ENCODE measurements at regions not wholly inside any gene's neighbourhood (a gene's known extent, or its start where the extent isn't known, plus 50 kb on each side); places are given as distances from the start of the nearest gene placed in this dataset.
"Not testable (repeated sequence)": the region's sequence is repeated elsewhere in the genome, so short reads cannot be mapped to it uniquely, and the experiment has no call there.

GRCh38 chr2:52423655-52424054 is 1343.9 kb upstream of the CHAC2 start:
- H3K27me3 Mint-ChIP-seq: no peaks in the 10 kb centered on the region
- H3K4me1 Mint-ChIP-seq: no peaks in the 10 kb centered on the region
- peaks cover 0 to 9% (median 2%) of the 10 kb centered on the region in 7 donors for H3K9me3 Mint-ChIP-seq
- H3K27ac Mint-ChIP-seq: no peak overlapping the region
- H3K36me3 Mint-ChIP-seq: no peaks in the 10 kb centered on the region
- DNase-seq (no peak), ATAC-seq (ENCODE audit: low read depth in 2 of 2) (no peak)
- H3K4me3 Mint-ChIP-seq: no peak overlapping the region

GRCh38 chr2:52423111-52423510 is 1344.5 kb upstream of the CHAC2 start:
- ATAC-seq (ENCODE audit: low read depth in 2 of 2) (no peak), DNase-seq (no peak)
- Mint-ChIP-seq H3K27me3 (no peaks in the 10 kb centered on the region), H3K27ac (no peak overlapping the region), H3K9me3 (peaks cover 0 to 9% (median 2%) of the 10 kb centered on the region in 7 donors), H3K4me3 (no peak overlapping the region), H3K36me3 (no peaks in the 10 kb centered on the region), H3K4me1 (no peaks in the 10 kb centered on the region)

GRCh38 chr2:52416340-52416739 is 1351.3 kb upstream of the CHAC2 start:
- Mint-ChIP-seq H3K9me3 (peaks cover 0 to 5% (median 2%) of the 10 kb centered on the region in 7 donors), H3K4me1 (no peaks in the 10 kb centered on the region)

GRCh38 chr2:52414561-52415295 is 1352.9 kb upstream of the CHAC2 start:
- H3K36me3 Mint-ChIP-seq: no peaks in the 10 kb centered on the region
- no peak for ATAC-seq (ENCODE audit: low read depth in 2 of 2)
- no peak overlapping the region for H3K27ac Mint-ChIP-seq
- DNase-seq: no peak
- no peak overlapping the region for H3K4me3 Mint-ChIP-seq
- H3K4me1 Mint-ChIP-seq: no peaks in the 10 kb centered on the region
- peaks cover 0 to 5% (median 2%) of the 10 kb centered on the region in 7 donors for H3K9me3 Mint-ChIP-seq
- H3K27me3 Mint-ChIP-seq: no peaks in the 10 kb centered on the region

More at GRCh38 chr2:52416340-52416739, 1351.3 kb upstream of the CHAC2 start:
- Mint-ChIP-seq H3K27ac (no peak overlapping the region), H3K4me3 (no peak overlapping the region), H3K36me3 (no peaks in the 10 kb centered on the region), H3K27me3 (no peaks in the 10 kb centered on the region)
- DNase-seq: no peak
- no peak for ATAC-seq (ENCODE audit: low read depth in 2 of 2)

- not testable (repeated sequence) for H3K27me3 Mint-ChIP-seq; ATAC-seq (ENCODE audit: low read depth in 2 of 2); DNase-seq; H3K4me1 Mint-ChIP-seq; H3K27ac Mint-ChIP-seq; H3K36me3 Mint-ChIP-seq; H3K4me3 Mint-ChIP-seq
- H3K9me3 Mint-ChIP-seq: peaks cover 0 to 11% (median 2%) of the 10 kb centered on the region in 7 donors
These were observed 1358.1 kb upstream of the CHAC2 start for GRCh38 chr2:52409308-52410118.

- Mint-ChIP-seq H3K9me3 (peaks cover 0 to 11% (median 3%) of the 10 kb centered on the region in 7 donors), H3K27me3 (no peaks in the 10 kb centered on the region), H3K4me3 (no peak overlapping the region), H3K27ac (no peak overlapping the region), H3K36me3 (no peaks in the 10 kb centered on the region), H3K4me1 (no peaks in the 10 kb centered on the region)
- ATAC-seq (ENCODE audit: low read depth in 2 of 2) (no peak), DNase-seq (no peak)
These were observed 1361.6 kb upstream of the CHAC2 start for GRCh38 chr2:52405980-52406379.

GRCh38 chr2:52404866-52405265 is 1362.7 kb upstream of the CHAC2 start:
- Mint-ChIP-seq H3K27me3 (no peaks in the 10 kb centered on the region), H3K9me3 (peaks cover 0 to 11% (median 4%) of the 10 kb centered on the region in 7 donors), H3K36me3 (no peaks in the 10 kb centered on the region)

GRCh38 chr2:52404046-52404445 is 1363.6 kb upstream of the CHAC2 start:
- ATAC-seq (ENCODE audit: low read depth in 2 of 2) (no peak), DNase-seq (no peak)
- no peaks in the 10 kb centered on the region for H3K36me3 Mint-ChIP-seq
- H3K4me1 Mint-ChIP-seq: no peaks in the 10 kb centered on the region
- H3K9me3 Mint-ChIP-seq: peaks cover 0 to 11% (median 4%) of the 10 kb centered on the region in 7 donors
- H3K27ac Mint-ChIP-seq: no peak overlapping the region
- H3K27me3 Mint-ChIP-seq: no peaks in the 10 kb centered on the region
- no peak overlapping the region for H3K4me3 Mint-ChIP-seq

More at GRCh38 chr2:52404866-52405265, 1362.7 kb upstream of the CHAC2 start:
- ATAC-seq (ENCODE audit: low read depth in 2 of 2) (no peak), DNase-seq (no peak)
- Mint-ChIP-seq H3K4me3 (no peak overlapping the region), H3K27ac (no peak overlapping the region), H3K4me1 (no peaks in the 10 kb centered on the region)

GRCh38 chr2:52402128-52402527 is 1365.5 kb upstream of the CHAC2 start:
- no peak for DNase-seq
- no peak for ATAC-seq (ENCODE audit: low read depth in 2 of 2)
- H3K9me3 Mint-ChIP-seq: peaks cover 0 to 10% (median 3%) of the 10 kb centered on the region in 7 donors
- no peaks in the 10 kb centered on the region for H3K36me3 Mint-ChIP-seq
- H3K4me3 Mint-ChIP-seq: no peak overlapping the region
- H3K4me1 Mint-ChIP-seq: no peaks in the 10 kb centered on the region
- H3K27me3 Mint-ChIP-seq: no peaks in the 10 kb centered on the region
- H3K27ac Mint-ChIP-seq: no peak overlapping the region

- no peaks in the 10 kb centered on the region for H3K36me3 Mint-ChIP-seq
- no peak for DNase-seq
- no peaks in the 10 kb centered on the region for H3K27me3 Mint-ChIP-seq
- peaks cover 0 to 10% (median 4%) of the 10 kb centered on the region in 7 donors for H3K9me3 Mint-ChIP-seq
- H3K27ac Mint-ChIP-seq: no peak overlapping the region
- H3K4me1 Mint-ChIP-seq: no peaks in the 10 kb centered on the region
- ATAC-seq (ENCODE audit: low read depth in 2 of 2): no peak
- H3K4me3 Mint-ChIP-seq: no peak overlapping the region
These were observed 1364.9 kb upstream of the NRXN1 start for GRCh38 chr2:52396836-52397235.

GRCh38 chr2:52395912-52396311 is 1364.0 kb upstream of the NRXN1 start:
- Mint-ChIP-seq H3K4me1 (no peaks in the 10 kb centered on the region), H3K36me3 (no peaks in the 10 kb centered on the region), H3K9me3 (peaks cover 0 to 10% (median 4%) of the 10 kb centered on the region in 7 donors), H3K27me3 (no peaks in the 10 kb centered on the region), H3K4me3 (no peak overlapping the region), H3K27ac (no peak overlapping the region)
- ATAC-seq (ENCODE audit: low read depth in 2 of 2) (no peak), DNase-seq (no peak)

GRCh38 chr2:52391621-52392020 is 1359.7 kb upstream of the NRXN1 start:
- Mint-ChIP-seq H3K9me3 (peaks cover 0 to 8% (median 3%) of the 10 kb centered on the region in 7 donors), H3K27ac (no peak overlapping the region), H3K36me3 (no peaks in the 10 kb centered on the region), H3K27me3 (no peaks in the 10 kb centered on the region), H3K4me1 (no peaks in the 10 kb centered on the region), H3K4me3 (no peak overlapping the region)
- DNase-seq (no peak), ATAC-seq (ENCODE audit: low read depth in 2 of 2) (no peak)

- peaks cover 0 to 8% (median 3%) of the 10 kb centered on the region in 7 donors for H3K9me3 Mint-ChIP-seq
These were observed 1358.7 kb upstream of the NRXN1 start for GRCh38 chr2:52390651-52391050.

More at GRCh38 chr2:52390651-52391050, 1358.7 kb upstream of the NRXN1 start:
- Mint-ChIP-seq H3K4me1 (no peaks in the 10 kb centered on the region), H3K27ac (no peak overlapping the region), H3K4me3 (no peak overlapping the region), H3K27me3 (no peaks in the 10 kb centered on the region), H3K36me3 (no peaks in the 10 kb centered on the region)
- DNase-seq: no peak
- no peak for ATAC-seq (ENCODE audit: low read depth in 2 of 2)
